AG08395 (cell line): ENCODE measurements at regions not wholly inside any gene's neighbourhood (a gene's known extent, or its start where the extent isn't known, plus 50 kb on each side); places are given as distances from the start of the nearest gene placed in this dataset.
"Not testable (repeated sequence)": the region's sequence is repeated elsewhere in the genome, so short reads cannot be mapped to it uniquely, and the experiment has no call there.

Source experiments
- DNase-seq: peaks from one replicate; pipeline ENCODE4 v3.0.0; 2012; ENCODE audit warnings: mixed read lengths, low spot score

DNA sequence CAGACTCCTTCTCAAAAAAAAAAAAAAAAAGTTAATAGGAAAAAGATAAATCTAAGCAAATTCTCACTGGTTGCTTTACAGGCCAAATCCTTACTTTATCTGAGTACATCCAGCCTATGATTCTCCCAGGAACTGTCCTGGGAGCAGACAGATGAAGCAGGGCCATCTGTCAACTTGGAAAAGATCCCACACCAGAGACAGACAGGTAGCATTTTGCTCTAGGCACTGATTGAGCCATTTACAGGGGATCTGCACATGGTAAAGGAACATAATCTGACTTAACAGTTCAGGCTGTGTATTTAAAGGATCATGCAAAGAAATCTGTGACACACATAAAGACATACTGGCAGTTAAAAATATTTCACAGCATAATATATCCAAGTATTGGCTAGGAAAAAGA lies 1006.5 kb downstream of the TBL1XR1 start:
- no peak for DNase-seq

DNA sequence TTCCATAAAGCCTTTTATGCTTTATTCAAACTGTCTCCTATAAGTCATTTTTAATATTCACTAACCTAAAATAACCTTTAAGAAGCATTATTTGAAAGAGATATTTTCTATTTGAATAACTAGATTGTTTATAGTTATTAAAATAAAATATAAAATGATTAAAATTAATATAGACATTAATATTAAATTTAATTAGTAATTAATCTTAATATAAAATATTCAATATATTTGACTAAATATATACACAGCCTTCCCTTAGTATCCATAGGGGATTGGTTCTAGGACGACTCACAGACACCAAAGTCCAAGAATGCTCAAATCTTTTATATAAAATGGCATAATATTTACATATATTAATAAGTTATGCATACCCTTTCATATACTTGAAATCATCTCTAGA lies 1014.1 kb downstream of the TBL1XR1 start:
- DNase-seq: no peak

DNA sequence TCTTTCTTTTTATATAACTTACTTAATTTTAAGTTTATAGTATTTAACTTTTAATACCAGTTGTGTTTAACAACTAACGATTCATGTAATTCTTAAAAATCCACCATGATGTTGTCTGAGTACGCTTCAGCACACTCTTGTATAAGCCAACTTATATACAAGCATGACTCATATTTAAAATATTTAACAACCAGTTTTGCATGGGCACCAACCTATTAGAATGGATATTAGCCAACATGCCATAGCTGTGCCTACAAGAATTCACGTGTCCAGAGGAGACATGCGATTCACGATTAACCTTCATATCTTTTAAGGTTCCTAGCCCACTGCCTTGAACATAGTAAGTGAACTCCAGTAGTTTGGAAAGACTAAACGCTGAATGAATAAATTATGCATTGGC lies 1023.2 kb downstream of the TBL1XR1 start:
- no peak for DNase-seq

DNA sequence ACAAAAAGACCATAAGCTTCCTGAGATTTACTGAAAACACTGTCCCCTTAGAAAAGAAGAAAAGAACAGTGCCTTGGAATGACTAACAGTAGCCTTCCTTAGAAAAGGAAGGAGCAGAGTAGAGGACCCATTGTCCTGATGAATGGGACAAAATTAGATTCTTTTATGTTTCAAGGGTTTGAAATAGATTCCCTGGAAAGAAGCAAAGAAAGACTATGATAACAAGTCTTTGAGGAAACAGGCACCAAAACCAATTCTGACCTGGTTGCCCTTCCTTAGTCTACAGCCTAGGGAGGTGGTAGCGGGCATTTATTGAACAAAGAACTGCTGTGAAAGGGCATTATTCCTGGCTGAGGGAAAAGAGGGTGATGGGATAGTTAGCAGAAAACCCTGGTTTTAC lies 1024.8 kb downstream of the TBL1XR1 start:
- no peak for DNase-seq

DNA sequence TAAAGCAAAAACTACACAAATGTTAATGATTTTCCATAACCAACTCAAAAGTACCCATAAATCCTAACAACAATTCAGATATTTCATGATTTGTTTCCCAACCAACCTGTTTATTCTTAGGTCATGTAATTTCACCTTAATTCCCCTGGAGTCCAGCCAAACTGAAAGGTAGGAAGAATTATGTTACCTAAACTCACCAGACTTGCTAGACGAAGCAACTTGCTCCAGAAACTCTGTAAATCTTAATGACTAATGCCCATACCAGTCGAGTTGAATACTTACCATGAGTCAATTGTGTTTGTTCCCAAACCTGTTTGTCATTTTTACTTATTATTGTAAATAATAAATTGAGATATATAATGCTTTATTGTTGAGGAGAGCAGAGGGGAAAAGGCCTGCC lies 1030.0 kb downstream of the TBL1XR1 start:
- no peak for DNase-seq

DNA sequence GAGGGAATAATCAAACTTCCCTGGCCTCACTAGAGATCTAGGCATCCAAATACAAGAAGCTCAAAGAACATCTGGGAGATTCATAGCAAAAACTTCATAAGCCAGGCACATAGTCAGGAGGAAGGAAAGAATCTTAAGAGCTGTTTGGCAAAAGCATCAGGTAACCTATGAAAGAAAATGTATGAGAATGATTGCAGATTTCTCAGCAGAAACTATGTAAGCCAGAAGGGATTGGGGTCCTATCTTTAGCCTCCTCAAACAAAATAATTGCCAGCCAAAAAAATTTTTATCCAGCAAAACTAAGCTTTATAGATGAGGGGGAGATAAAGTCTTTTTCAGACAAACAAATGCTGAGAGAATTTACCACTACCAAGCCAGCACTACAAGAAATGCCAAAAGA lies 1036.3 kb downstream of the TBL1XR1 start:
- no peak for DNase-seq

DNA sequence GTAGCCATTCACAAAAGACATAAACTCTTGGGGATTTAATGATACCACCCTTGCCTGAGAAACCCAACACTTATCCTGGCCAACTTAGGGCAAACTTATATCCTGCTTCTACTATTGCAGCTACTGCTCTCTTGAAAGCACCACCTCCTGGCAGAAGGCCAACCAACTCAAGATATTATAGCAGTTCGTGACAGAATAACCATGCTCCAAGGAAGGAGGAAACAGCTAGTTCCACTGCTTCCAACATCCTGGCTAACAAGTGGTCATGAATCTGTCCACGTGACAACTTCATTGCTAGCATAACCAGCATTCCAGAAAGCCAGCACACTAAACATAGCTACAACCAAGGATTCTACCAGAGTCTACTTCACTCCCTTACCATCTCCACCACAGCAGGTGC lies 1037.5 kb downstream of the TBL1XR1 start:
- no peak for DNase-seq

DNA sequence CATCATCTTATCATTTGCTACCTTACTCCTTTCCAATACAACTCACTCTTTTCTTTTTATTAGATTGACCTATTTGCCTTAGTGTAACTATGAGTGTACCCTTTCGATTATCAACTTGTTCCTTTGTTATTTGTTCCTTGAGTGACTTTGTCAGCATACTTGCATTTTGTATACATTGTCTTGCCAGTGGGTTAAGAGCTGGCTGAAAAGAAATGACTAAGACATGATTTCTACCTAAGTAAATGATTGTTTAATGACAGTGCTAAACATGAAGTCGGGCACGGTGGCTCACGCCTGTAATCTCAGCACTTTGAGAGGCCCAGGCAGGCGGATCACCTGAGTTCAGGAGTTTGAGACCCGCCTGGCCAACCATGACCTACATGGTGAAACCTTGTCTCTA lies 1042.3 kb downstream of the TBL1XR1 start:
- DNase-seq: no peak

DNA sequence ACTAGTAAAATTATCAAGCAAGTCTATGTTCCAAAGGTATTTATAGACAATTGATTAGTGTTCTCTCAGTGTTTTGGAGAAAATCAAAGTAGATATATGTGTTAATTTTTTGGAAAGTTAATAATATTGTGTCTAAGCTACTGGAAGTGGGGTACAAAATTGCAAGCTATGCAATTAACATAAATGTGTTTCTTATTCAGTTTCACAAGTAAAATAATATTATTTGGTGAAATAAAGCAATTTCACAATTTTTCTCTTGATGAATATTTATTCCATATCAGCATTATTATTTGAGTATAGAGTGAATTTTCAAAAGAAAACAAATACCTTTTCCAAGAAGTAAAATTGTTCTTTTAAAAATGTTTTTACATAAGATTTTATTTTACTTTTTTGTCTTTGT lies 1047.7 kb downstream of the TBL1XR1 start:
- no peak for DNase-seq

DNA sequence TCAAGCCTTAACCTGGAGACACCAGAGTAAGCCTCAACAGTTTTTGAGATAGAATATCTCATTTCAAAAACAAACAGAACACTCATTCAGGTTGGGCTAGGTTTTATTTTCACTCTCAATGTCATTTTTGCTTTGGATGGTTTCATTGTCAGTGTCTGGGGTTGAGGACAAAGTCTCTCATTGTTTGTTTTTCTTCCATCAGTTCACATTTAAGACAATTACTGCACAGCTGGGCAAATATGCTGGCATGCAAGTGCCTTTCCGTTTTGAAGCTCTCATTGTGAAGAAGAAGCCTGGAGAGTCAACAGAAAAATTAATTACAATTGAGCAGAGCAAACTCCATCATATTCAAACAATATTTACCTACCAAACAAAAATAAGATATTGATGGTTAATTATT lies 1050.0 kb downstream of the TBL1XR1 start:
- DNase-seq: no peak

DNA sequence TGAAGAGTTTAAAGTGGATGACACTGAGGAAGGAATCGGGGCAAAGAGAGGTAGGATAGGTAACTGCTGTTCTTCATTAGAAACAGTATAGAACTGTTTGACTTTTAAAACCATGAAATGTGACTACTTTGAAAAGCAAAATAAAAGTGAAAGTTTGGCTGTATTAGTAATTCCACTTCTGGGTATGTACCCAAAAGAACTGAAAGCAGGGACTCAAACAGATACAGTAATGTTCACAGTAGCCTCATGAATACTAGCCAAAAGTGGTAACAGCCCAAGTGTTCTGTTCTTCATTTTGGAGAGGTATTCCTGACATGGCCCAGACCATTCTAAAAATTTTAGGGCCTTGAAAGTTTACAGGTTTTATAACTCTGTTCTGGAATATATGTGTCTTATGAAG lies 1055.4 kb downstream of the TBL1XR1 start:
- no peak for DNase-seq

DNA sequence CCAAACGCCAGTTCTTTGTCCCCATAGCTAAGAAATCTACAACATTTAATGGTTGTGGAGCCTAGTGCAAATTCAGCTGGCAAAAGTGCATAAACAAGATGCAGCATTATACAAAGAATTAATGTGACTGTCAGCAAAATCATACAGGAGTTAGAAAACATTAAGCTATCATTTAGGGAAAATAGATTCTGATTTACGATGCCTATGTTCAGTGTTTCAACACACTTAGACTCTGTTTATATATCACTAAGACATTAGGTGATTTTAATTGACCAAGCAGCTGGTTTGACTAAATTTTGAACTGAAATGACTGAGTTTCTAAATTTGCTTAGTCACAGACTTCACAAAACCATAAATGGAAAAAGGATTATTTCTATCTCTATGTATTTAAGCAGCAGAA lies 1076.8 kb downstream of the TBL1XR1 start:
- DNase-seq: no peak

DNA sequence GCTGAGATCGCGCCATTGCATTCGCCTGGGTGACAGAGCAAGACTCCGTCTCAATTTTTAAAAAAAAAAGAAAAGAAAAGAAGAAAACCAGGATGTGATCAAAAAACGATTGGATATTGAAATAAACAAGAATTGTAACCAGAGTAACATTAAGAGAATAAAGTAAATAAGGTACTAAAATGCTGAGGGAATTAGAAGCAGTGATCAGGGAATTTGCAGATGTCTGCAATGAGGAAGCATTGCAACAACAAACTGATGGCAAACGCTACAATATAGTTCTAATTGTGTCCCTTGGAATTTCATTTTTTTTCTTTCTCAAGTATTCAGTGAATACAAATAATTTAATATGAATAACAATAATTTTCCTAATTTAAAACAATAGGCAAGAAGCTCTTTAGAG lies 1077.5 kb downstream of the TBL1XR1 start:
- no peak for DNase-seq

DNA sequence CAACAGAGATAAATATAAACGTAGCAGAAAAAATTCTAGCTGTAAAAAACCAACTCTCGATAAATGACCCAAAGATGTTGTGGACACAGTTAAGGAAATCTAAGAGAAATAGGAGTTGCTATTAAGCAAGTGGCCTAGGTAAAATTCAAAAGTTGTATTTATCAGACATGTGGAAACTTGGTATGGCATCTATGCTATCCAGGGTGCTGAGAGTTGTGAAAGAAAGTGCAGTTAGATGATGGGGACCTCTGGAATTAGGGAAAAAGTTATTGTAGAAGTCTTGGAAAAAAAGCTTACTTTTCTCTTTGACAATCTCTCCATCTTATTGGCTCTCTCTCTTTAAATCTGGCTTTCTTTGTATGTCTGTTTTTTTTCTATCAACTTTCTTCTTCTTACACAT lies 1090.9 kb downstream of the TBL1XR1 start:
- DNase-seq: no peak

DNA sequence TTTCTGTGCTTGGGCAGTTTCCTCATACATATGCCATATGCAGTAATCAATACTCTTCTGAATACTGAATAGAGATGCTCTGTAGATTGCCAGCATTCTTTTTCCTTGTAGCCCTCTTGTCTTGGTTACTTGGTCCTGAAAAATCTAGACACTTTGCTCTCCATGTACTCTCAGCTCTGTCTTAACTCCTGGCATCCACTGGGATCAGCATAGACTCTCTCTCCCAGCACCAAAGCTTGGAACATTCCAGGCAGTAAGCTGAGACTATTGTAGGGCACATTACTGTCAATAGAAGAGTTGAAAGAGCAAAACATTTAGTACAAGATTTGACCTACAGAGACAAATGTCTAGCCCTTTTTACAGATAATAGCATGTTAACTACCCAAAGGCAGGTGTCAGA lies 1100.3 kb downstream of the TBL1XR1 start:
- DNase-seq: no peak

DNA sequence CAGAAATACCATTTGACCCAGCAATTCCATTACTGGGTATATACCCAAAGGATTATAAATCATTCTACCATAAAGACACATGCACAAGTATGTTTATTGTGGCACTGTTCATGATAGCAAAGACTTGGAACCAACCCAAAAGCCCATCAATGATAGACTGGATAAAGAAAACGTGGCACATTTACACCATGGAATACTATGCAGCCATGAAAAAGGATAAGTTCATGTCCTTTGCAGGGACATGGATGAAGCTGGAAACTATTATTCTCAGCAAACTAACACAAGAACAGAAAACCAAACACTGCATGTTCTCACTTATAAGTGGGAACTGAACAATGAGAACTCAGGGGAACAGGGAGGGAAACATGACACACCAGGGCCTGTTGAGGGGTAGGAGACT lies 1103.4 kb downstream of the TBL1XR1 start:
- DNase-seq: not testable (repeated sequence)

DNA sequence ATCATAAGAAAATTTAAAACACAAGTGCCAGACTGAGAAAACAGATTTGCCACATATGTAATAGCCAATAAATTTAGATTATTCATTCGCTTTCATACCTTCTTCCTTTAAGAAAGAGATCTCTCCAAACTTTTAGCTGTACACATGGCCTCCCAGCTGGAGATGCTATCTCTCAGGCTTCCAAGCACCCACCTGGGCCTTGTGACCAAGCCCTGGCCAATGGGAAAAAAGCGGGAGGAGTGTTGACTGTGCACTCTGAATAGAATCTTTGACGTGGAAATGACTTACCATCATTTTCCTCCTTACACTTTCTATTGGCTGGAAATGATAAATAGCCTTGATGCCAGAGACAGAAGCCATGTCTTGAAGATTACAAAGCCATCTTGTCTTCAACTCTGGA lies 1106.6 kb downstream of the TBL1XR1 start:
- no peak for DNase-seq

DNA sequence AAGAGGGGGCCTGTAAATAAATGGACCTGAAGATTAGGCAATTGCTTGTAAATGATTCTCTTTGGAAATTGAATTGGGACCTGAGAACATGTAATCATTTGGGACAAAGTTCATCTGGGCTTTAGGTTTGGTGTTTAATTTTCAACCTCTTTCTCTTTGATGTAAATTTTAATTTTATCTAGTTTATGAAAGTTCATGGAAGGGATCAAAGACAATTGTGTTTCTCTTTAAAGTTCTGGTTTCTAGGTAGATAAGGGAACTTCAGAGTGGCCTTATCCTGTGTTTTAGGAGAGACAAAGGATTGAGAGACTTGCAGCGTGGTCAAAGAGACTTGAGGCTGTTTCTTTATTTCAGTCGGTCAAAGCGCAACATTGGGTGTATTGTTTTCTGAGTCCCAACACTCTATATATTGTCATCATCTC lies 1108.3 kb downstream of the TBL1XR1 start:
- no peak for DNase-seq

DNA sequence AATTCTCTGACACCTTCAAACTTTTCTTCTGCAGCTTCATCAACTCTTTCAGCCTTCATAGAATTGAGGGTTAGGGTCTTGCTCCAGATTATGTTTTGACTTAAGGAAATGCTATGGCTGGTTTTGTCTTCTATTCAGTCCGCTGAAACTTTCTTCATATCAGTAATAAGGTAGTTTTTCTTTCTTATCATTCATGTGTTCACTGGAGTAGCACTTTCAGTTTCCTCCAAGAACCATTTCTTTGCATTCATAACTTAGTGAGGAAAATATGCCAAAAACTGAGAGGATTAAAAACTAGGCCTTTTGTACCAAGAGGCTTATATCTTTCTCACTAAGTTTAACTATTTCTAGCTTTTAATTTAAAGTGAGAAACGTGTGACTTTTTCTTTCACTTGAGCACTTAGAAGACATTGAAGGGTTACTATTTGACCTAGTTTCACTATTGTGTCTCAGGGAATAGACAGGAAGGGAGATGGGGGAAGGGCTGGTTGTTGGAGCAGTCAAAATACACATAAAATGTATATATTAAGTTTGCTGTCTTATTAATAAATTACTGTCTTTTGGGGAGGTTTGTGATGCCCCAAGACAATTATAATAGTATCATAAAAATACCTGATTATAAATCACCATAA lies 1110.1 kb downstream of the TBL1XR1 start:
- no peak for DNase-seq

DNA sequence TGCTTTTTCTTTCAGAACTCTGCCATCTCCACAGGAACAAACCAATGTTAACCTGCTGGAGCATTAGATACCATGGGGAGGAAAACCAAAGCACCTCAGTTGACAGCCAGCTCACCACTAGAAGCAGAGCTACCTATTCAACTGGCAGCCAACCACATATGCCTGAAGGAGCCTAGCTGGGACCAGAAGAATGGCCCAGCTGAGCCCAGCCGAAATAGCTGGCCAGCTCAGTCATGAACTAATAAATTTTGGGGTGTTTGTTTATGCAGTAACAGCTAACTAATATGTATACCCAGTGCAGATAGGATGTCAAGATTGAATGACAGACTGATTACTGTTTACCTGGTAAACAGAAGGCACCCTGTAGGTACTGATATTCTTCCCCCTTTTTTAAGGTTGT lies 1117.5 kb downstream of the TBL1XR1 start:
- DNase-seq: no peak

DNA sequence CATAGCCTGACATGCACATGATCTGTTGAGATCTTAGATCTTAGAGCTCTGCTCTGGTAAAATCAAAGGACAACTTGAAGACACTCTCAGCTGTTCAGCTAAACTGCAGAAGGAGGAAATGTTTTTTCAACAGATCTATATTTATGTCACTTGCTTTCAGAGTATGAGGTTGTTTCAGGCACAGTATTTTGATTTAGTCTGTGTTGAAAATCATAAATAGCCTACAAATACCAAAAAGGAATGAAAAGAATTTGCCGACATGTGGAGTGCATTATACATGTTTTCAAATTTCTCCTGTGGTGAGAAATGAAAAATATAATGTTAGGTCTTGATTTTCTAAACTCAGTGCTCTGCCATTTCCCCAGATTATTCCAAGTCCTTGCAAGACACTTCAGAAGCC lies 1118.4 kb downstream of the TBL1XR1 start:
- peak; percentile 7 for DNase-seq

DNA sequence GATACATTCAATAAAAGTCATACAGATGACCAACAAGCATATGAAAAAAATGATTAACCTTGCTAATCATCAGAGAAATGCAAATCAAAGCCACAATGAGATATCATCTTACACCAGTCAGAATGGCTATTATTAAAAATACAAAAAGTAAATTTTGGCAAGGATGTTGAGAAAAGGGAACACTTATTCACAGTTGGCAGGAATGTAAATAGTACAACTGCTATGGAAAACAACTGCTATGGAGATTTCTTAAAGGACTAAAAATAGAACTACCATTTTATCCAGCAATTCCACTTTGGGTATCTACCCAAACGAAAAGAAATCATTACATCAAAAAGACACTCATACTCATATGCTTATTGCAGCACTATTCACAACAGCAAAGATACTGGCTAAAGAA lies 1121.8 kb downstream of the TBL1XR1 start:
- no peak for DNase-seq

DNA sequence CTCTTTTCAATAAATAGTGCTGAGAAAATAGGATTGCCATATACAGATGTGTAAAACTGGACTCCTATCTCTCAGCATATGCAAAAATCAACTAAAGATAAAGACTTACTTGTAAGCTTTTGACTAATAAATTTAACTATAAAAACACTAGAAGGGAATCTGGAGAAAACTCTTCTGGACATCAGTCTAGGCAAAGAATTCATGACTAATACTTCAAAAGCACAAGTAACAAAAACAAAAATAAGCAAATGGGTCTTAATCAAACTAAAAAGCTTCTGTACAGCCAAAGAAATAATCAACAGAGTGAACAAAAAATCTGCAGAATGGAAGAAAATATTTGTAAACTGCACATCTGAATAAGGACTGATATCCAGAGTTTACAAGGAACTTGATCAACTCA lies 1122.2 kb downstream of the TBL1XR1 start:
- no peak for DNase-seq

DNA sequence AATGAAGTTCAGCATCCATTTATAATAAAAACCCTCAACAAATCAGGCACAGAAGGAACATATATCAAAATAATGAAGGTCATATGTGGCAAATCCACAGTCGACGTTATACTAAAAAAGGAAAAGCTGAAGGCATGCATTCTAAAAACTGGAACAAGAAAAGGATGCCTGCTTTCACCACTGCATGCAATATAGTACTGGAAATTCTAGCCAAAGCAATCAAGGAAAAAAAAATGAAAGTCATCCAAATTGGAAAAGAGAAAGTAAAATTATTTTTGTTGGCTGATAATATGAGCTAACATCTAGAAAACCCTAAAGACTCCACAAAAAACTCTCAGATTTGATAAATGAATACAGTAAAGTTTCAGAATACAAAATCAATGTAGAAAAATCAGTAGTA lies 1123.2 kb downstream of the TBL1XR1 start:
- DNase-seq: no peak

DNA sequence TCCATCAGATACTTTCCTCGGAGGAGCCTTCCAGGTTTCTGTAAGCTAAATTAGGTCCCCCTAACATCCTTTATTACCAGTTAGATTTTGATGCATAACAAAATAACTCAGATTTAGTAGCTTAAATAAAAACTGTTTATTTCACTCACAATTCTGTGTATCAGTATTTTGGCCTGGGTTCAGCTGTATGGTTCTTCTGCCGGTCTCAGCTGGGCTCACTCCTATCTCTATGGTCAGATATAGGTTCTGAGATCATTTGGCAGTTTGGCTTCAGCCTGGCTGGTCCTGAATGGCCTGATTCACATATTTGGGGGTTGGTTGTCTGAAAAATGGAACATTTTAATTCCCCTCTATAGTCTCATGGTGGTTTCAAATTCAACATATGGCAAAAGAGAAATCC lies 1125.3 kb downstream of the TBL1XR1 start:
- no peak for DNase-seq
